Non-pigmented ciliary epithelial cell (primary cell): ENCODE measurements at regions not wholly inside any gene's neighbourhood (a gene's known extent, or its start where the extent isn't known, plus 50 kb on each side); places are given as distances from the start of the nearest gene placed in this dataset.
"Not testable (repeated sequence)": the region's sequence is repeated elsewhere in the genome, so short reads cannot be mapped to it uniquely, and the experiment has no call there.

ENCODE experiments used
- DNase-seq: peaks from one replicate; pipeline ENCODE4 v3.0.0-alpha.2; 2010; ENCODE audit warnings: low read depth

DNA sequence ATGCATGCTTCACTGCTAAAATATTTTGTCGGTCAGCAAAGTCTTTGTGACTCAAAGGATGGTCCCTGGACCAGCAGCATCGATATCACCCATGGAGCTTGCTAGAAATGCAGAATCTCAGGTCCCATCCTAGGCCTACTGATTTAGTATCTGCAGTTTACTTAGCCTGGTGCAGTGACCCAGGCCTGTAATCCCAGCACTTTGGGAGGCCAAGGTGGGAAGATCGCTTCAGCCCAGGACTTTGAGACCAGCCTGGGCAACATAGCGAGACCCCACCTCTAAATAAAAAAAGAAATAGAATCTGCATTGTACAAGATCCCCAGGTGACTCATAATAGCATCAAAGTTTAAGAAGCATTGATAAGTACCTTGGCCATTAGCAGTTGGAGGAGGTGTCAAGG, 248.7 kb downstream of the CD83 start:
- DNase-seq, result no peak

DNA sequence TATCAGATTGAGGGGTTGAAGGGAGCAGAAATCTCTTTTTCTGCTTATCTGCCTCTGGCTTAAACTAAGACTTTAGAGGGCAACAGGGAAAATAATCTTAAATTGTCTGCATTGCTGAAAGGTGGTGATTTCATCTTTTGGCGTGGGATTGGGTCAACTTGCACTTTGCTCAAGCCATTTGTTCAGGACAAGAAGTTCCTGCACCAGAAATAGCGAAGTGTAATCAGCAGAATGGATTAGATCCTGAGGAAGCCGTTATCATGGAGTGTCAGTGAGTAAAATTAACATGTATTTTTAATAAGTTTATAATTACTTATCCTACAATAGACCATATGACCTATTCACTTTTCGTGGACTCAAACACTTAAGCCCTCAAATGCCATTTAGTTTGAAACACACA, 249.3 kb downstream of the CD83 start:
- DNase-seq, result no peak

DNA sequence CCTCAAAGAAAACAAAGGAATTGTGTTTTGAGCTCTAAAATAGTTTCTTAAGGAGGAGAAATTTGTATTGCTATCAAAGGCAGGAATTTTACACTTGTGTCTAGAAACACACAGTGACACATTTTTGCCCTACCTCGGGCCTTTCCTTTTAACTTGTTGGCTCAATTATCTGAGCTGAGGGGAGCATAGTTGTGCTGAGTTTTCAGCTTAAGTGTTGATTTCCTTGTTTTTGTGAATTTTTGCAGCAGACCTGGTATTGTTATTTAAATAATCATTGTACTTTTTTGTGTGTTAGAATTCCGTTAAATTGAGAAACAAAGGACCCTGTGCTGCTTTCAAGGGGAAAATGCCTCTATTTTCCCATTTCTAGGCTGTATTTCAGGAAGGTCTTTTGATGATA, 249.7 kb downstream of the CD83 start:
- DNase-seq, result no peak

DNA sequence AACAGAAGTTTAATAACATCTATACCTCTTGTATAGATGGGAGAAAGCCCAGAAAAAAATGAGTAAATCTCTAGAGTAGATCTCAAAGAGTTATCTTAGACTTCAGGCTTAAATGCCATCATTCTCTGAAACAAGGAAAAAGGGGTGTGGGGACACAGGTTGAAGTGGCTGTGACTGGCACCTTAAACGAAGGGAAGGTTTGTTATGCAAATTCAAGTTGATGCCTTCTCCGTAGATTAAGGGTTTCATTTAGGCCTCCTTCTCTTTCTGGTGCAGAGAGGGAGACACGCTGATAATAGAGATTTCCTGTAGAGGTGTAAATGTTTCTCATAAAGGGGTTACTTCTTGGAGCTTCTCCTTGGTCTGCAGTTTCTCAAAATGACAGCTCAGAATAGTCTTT, 252.1 kb downstream of the CD83 start:
- DNase-seq, result no peak

DNA sequence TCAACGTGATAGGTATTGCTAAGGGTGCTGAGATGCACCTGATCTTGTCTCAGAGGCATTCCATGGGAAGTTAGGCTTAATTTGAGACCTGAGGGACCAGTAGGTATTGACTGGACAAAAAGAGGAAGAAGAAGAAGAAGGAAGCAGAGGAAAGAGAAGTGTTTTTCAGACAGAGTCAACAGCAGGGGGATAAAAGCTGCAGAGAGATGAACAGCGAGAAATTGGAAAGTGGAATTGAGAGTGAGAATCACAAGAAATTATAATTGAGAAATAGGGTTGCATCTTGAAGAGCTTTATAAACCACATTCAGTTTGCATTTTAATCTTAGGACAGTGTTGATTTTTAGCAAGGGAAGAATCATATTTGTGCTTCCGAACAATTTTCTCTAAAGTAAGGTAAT, 254.0 kb downstream of the CD83 start:
- DNase-seq, result no peak

DNA sequence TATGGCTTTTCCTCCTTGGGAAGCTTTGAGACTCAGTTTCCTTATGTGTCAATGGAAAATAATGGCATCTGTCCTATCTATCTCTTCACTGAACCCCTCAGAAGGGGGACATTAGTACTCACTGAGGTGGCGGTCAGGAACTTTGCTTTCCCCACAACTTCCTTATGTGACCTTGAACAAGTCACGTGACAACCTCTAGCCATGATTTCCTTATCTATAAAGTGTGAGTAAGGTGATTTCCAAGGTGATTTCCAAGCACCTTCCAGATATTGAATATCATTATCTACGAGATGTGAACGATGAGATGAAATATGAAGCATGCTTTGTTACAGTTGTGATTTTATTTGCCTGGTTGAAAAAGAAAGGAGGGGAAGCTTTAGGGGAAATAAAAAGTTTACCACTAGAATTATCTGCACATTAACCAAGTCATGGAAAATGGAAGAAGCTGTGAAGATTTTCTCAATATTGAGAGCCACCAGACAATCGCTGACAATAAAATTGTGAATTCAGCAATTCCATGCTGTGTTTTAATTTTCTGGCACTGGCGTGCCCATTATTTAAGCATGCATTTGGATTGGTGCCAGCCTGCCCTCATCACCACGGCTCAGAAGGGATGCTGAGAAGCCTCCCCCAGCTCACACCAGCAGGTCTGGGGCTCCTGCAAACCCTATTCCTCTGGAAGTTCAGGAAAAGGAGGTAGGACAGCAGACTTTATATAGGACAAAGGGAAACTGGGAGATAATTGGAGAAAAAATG, 255.3 kb downstream of the CD83 start:
- no peak for DNase-seq

DNA sequence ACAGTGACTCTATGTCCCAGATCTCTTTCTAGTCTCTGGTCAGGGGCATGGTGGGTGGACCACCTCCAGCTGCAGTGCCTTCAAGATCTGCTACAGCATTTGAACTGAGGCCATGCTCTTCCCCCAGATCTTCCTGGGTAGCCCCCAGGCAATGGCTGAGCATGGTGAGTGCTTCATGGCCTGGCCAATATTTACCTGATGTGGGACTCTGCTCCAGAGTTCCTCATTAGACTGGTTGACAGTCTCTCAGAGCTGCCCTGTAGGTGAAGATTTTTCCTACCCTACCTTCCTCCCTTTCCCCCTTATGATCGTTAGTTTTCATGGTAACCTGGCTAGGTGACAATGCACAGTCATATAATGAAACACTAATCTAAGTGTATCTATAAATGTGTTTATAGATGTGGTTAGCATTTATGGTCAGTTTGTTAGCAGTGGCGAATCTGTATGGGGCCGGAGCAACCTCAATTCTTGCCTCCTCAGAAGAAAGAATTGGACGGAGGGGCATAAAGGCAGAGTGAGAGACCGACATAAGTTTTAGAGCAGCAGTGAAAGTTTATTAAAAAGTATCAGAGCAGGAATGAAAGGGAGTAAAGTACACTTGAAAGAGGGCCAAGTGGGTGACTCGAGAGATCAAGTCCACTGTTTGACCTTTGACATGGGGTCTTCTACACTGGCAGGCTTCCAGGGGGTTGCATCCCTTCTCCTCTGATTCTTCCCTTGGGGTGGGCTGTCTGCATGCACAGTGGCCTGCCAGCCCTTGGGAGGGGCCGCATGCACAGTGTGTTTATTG, 256.3 kb downstream of the CD83 start:
- no peak for DNase-seq

DNA sequence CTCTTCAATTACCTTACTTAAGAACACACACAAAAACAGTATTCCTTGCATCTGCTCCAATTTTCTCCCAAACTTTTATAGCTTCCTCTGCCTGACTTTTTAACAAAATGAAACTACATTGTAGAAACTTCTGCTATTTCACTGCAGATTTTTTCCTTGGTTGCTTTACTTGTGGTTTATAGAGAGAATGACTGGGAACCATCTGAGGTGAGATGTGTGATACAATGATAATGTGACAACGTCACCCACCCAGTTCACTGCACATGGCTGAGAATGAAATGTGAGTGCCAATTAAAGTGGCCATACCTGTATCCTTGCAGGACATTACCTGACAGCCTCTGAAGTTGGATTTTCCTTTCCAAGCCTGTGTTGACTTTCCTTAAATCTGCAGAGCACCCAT, 258.4 kb downstream of the CD83 start:
- DNase-seq, result no peak

DNA sequence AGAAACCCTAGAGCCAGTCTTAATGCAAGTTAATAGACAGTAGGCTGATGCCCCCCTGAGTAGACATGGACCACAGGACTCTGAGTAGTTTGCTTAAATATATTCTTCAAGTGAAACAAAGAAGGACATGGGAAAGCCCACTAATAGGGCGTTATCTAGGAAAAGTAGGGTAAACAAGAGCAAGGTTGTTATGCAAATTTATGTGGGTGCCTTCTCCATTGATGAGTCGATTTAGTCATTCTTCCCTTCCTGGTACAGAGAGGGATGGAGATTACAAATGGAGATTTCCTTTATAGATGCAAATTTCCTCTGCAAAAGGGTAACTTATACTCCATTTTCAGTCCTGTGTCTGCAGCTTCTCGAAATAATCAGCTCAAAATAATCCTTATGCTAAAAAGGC, 262.0 kb downstream of the CD83 start:
- DNase-seq, result no peak

DNA sequence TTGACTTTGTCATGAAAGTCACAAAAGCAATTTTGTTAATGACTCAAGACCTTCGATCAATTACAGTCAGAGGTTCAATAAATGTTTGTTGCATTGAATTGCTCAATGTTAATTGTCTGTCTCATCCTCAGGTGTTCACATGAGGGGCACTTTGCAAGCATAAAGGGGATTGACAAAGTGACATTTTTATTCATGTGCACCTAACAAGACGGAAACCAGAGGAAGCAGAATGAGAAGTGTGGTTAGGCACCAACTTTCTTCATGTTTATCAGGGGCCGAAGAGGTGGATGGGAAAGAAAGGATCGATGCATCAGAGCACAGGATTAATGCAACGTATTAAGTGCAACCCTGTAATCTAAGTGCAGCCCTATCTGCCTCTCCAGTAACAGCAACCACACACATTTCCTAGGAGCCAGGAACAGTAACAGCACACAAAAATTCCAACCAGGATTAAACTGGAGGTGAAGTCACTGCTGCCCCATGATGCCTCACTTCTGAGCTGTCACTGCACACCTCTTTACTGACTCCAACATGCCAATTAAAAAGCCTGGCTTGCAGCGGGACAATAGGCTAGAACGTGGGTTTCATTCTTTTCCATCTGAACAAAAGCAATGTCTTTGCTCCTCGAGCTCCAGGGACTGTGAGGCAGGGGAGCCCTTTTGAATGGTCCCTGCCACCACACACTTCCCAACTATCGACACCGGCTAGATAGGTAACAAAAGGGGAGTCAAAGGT, 262.7 kb downstream of the CD83 start:
- DNase-seq, result no peak

DNA sequence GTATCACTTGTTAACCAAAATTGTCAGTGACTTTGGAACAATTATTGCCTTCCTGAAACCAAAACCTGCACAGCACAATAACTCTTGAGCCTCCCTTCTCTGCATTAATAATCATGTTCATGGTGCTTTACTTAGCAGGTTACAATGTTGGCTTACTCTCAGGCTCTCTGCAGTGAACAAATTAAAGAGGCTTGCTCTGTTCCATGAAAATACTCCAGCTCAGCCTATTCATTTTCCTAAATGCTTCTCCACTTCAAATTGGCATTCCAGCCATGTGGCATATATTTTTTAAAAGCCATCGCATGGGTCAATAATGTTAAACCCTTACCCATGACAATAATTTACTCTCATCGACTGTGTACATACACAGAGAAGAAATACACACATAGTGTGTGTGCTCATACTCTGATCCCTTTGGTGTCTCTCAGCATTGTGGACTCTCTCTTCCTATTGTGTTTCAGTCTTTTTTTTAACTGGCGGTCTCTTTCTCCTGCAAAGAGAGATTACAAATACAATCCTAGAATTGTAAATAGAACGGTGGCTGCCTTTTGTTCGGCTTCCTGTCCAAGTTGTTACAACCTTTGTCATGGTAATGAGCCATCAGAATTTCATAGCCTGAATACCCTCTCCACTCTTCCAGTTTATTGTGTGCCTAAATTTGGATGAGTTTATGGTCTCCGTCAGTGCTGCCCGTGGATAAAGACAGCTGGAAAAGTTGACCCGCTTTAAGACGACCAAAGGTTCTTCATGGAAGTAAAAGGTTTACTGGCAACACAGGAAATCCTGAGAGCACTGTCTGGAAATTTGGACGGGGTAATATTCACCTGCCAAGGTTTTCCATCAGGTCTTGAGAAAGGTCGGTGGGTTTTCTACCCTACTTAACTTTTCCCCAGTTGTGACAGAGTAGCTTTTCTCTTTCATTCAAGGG, 263.6 kb downstream of the CD83 start:
- DNase-seq, result no peak

DNA sequence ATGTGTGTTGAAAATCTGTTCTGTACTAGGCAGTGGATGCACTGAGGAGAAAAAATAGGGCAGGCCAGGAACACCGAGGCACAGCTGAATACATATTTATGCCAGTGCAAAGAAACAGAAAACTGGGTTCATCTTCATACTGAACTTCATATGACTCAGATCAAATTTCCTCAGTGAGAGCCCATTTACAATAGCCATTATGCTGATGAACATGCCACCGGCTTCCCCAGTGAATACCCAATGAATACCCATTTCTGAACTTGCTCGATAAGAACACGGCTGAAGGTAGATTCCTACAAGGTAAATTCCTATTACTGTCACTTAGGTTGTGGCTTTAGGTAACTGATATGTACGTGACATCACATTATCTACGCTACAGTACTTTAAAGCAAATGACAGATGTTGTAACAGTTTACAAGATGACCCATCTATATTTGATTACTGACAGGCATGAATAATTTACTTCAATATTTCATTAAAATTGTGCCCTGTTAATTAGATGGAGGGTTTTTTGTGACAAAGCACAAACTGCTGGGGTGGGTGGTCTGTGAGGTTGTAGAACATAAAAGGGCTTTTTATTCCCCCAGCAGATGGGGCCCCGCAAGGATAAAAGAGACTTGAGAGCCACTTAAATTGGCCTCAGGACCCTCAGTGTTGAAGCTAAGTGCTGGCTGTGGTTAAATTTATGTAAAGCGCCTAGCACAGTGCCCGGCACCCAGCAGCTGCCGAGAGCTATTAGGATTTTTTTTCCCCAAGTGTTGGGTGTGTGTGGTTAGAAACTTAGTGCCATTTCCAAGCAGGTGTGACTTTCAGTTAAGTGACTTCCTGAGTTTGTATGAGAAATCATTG, 264.5 kb downstream of the CD83 start:
- no peak for DNase-seq

DNA sequence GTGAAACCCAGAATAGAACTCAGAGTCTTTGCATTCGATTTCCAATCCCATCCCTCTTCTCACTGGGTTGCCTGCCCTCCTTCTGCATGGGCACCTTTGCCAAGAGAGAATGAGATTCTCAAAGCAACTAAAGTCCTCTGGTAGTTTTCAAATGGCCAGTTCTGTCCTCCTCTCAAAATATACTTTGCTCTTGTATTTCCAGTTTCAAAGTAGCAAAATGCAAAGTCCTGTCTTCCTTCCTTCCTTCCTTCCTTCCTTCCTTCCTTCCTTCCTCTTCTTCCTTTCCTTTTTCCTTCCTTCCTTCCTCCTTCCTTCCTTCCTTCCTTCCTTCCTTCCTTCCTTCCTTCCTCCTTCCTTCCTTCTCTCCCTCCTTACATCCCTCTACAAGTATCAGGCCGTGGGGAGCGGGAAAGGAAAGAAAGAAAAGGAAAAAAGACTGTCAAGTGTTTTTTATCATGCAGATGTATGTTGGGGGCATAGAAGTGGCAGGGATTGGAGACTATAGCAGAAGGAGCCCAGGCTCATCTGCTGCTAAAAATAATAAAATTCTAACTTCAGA, 265.2 kb downstream of the CD83 start:
- DNase-seq, result no peak

DNA sequence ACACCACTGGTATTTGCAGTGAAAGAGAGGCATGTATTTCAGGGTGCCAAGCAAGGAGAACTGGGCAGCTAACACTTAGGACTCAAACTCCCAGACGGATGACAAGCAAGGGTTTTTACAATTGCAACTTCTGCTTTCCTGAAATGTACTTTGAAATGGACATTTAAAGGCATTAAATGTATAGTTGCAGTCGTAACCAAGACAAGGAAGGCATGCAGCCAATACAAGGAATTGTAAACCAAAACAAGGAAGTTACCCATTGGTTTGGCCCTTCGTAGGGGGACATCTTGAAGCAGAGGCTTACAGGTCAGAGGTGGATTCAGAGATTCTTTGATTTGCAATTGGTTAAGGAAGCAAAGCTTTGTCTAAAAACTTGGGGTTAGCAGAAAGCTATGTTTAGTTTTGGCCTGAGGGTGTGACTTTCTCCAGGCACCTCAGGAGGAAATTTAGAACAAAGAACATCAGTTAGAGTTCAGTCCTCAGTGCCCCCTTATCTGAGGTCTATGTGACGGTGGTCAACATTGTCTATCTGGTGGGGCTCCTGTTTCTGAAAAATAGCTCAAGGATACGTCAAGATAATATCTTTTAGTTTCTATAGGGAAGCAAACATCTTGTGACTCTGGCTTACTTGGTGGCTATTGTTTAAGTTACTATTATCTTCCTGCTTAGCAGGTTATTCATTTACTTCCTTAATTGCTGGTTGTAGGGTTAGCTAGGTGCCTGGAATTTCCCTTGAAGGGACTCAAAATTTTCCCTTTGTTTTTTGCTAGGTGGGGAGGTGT, 266.0 kb downstream of the CD83 start:
- no peak for DNase-seq

DNA sequence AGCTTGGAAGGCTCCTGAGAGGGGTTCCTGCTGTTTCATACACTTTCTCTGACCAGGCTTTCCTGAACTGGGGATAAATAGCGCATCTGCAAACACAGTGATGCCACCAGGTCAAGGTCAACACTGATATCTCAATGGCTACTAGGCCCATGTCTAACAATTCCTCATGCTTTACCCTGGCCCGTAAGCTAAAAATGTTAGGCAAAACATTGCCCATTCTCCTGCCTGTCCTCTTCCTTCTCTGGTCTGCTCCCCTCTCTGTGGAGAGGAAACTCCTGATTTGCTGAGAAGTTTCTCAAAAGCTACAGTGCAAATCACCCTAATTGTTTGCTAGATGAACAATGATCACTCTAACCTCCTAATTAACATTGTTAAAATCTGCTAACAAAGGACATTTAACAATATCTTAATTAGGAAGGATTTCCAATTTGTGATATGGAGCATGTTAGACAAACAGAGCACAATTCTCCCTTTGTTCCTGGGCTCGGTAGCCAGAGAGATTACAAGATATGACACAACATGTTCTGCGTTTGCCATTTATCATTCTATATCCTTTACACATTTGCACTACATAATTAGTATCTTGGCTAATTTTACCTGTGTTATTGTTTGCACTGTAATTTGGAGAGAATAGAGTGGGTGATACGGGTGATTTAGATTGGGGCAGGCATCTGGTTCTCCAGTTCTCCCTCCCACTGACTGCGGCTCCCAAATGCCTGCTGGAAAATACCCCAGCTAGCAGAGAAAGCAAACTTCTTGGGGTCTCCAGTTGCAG, 266.8 kb downstream of the CD83 start:
- DNase-seq, result no peak

DNA sequence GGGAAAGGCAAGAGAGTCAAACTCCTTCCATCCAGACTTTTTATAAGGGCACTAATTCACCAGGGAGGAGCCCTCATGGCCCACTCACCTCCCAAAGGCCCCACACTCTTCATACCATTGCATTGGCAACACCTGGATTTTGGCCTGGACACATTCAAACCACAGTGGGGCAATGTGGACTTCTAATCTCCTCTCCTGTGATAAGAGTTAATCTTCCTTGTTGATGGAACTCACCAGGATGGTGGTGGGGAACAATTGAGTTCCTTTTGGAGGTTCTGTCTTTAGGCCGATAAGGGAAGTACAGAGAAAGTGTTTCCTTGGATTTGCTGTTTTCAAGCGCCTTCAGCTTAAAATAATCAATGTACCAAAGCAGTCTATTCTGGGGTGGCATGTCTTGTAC, 268.7 kb downstream of the CD83 start:
- DNase-seq, result no peak

DNA sequence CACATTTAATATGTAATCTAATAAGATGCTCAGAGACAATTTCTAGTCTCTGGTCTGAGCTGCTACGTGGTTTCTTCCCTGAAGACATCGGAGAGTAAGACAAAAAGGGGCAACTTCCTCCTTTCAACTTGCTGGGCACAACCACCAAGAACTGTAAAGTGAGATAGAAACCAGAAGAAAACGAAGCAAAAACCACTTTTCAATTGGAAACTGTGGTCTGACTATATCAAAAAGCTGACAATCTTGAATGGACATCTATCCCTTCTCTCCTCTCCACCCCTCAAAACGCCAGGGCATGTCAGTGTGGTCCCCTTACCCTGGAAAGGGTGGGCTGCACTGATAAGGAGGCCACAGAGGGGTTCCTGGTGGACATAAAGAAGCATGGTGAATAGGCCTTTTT, 269.1 kb downstream of the CD83 start:
- DNase-seq, result no peak

DNA sequence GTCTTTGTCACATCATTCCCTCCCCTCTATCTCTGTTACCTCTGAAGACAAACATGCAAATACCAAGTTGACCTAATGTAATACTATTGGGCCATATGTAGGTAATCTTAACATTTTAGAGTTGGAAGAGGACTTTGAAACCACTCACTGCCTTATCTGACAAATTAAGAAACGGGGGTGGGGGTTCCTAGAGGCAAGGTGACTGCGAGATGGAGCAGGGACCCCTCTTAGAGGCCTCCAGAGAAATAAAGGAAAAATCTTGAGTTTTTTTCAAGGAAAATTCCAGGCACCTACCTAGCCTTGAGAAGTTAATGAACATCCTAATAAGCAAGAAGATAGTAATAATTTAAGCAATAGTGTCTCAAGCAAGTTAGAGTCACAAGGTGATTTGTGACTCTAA, 270.8 kb downstream of the CD83 start:
- DNase-seq, result no peak

DNA sequence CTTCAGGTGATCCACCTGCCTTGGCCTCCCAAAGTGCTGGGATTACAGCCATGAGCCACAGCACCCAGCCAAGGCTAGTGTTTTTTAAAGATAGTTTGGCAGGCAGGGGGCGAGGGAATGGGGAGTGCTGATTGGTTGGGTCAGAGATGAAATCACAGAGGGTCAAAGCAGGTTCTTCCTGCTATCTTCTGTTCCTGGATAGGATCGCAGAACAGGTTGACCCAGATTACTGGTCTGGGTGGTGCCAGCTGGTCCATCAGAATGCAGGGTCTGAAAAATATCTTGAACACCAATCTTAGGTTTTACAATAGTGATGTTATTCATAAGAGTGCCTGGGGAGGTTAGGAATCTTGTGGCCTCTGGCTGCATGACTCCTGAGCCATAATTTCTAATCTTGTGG, 272.2 kb downstream of the CD83 start:
- not testable (repeated sequence) for DNase-seq
